Keratinocyte (primary cell): ENCODE measurements at regions not wholly inside any gene's neighbourhood (a gene's known extent, or its start where the extent isn't known, plus 50 kb on each side); places are given as distances from the start of the nearest gene placed in this dataset.

Experiments used
- DNase-seq: peaks from one replicate; pipeline ENCODE4 v3.0.0-alpha.2; 2011; ENCODE audit warnings: low read depth, missing footprints, low spot score
- FAIRE-seq: peaks from 2 replicates; lab custom pipeline; 2011; peaks lifted over from hg19 to GRCh38; lab: Jason Lieb, UNC
- H2AFZ ChIP-seq: 2 replicates; pipeline ENCODE4 v1.6.0; 2012; ENCODE audit warnings: low read length, control low read depth, inconsistent platforms; ENCODE audit not compliant: control insufficient read depth
- H3K27ac ChIP-seq: 2 replicates; pipeline ENCODE4 v1.5.1; 2011; ENCODE audit warnings: low read length; ENCODE audit not compliant: control insufficient read depth, insufficient read depth
- H3K27me3 ChIP-seq: 3 replicates; pipeline ENCODE4 v1.6.0; 2011; ENCODE audit warnings: low read length; ENCODE audit not compliant: control insufficient read depth, insufficient read depth; ENCODE audit errors: extremely low read depth
- H3K36me3 ChIP-seq, 2 experiments: 2 replicates in 1 of 2; 3 replicates in 1 of 2; pipeline ENCODE4 v1.5.1; 2011; ENCODE audit warnings: low read length in 2 of 2, mild to moderate bottlenecking in 1 of 2; ENCODE audit not compliant: control insufficient read depth in 2 of 2, insufficient read depth in 2 of 2; ENCODE audit errors: extremely low read depth in 1 of 2
- H3K4me1 ChIP-seq: 3 replicates; pipeline ENCODE4 v1.5.1; 2011; ENCODE audit warnings: low read length; ENCODE audit not compliant: control insufficient read depth, insufficient read depth; ENCODE audit errors: extremely low read depth
- H3K4me2 ChIP-seq: 3 replicates; pipeline ENCODE4 v1.6.0; 2011; ENCODE audit warnings: low read depth, low read length; ENCODE audit not compliant: control insufficient read depth, insufficient read depth; ENCODE audit errors: extremely low read depth
- H3K4me3 ChIP-seq, 3 experiments: fragments of 200-600 bp in 1 of 3; sonication (generic) in 1 of 3; 2 replicates in 2 of 3; 3 replicates in 1 of 3; pipeline ENCODE4 v1.5.1; 2011 to 2016; ENCODE audit warnings: low read length in 3 of 3, mild to moderate bottlenecking in 3 of 3, control low read depth in 2 of 3, inconsistent platforms in 1 of 3, low read depth in 1 of 3, mixed read lengths in 1 of 3, mixed run types in 1 of 3, moderate library complexity in 1 of 3; ENCODE audit not compliant: control insufficient read depth in 2 of 3, insufficient read depth in 2 of 3; ENCODE audit errors: extremely low read depth in 1 of 3
- H3K79me2 ChIP-seq: 2 replicates; pipeline ENCODE4 v1.6.0; 2012; ENCODE audit warnings: low read length; ENCODE audit not compliant: control insufficient read depth, insufficient read depth
- H3K9ac ChIP-seq: 3 replicates; pipeline ENCODE4 v1.6.0; 2011; ENCODE audit warnings: low read length; ENCODE audit not compliant: control insufficient read depth, insufficient read depth; ENCODE audit errors: extremely low read depth
- H3K9me1 ChIP-seq: 3 replicates; pipeline ENCODE4 v1.6.0; 2011; ENCODE audit warnings: low read length; ENCODE audit not compliant: control insufficient read depth, insufficient read depth; ENCODE audit errors: extremely low read depth
- H3K9me3 ChIP-seq: 2 replicates; pipeline ENCODE4 v1.5.1; 2012; ENCODE audit warnings: low read depth, low read length; ENCODE audit not compliant: control insufficient read depth
- H4K20me1 ChIP-seq: 3 replicates; pipeline ENCODE4 v1.6.0; 2011; ENCODE audit warnings: low read length; ENCODE audit not compliant: control insufficient read depth, insufficient read depth; ENCODE audit errors: extremely low read depth
- EZH2 ChIP-seq: IDR thresholded peaks from one replicate; pipeline ENCODE4 v1.6.1; 2012; ENCODE audit warnings: inconsistent platforms, mild to moderate bottlenecking, low read length, moderate library complexity
- dilution Hi-C: fragments of 300-500 bp; cut with MboI; formaldehyde crosslinking; loops from one replicate; pipeline ENCODE4 v1.7.0; 2020; ENCODE audit warnings: low sequenced_read_pairs; ENCODE audit not compliant: extremely low pct_ligation_motif_present
- TF ChIP-seq, protein P1 (sequence below), 3 experiments: IDR thresholded peaks in 1 of 3; conservative IDR thresholded peaks in 1 of 3; optimal IDR thresholded peaks in 1 of 3; 2 replicates in 2 of 3; 3 replicates in 1 of 3; pipeline versions ENCODE3 to v1.5.1; 2011; ENCODE audit warnings: low read length in 3 of 3, mild to moderate bottlenecking in 3 of 3, moderate library complexity in 2 of 3, control low read depth in 1 of 3, inconsistent platforms in 1 of 3; ENCODE audit not compliant: insufficient read depth in 2 of 3; ENCODE audit errors: extremely low read depth in 1 of 3

- no peak overlapping the region for H3K27ac ChIP-seq
- no peaks in the 10 kb centered on the region for H3K27me3 ChIP-seq
- no peaks in the 10 kb centered on the region for H3K79me2 ChIP-seq
- H3K9me3 ChIP-seq: no peaks in the 10 kb centered on the region
- dilution Hi-C loops: no loop called here
- peaks cover 7% of the 10 kb centered on the region for H3K4me1 ChIP-seq
- FAIRE-seq (peak; percentile 49), DNase-seq (no peak)
- H3K4me2 ChIP-seq: no peak overlapping the region
- H3K4me3 ChIP-seq: no peak overlapping the region
- no peaks in the 10 kb centered on the region for H3K9me1 ChIP-seq
- no peaks in the 10 kb centered on the region for H4K20me1 ChIP-seq
- TF ChIP-seq, protein P1, sequence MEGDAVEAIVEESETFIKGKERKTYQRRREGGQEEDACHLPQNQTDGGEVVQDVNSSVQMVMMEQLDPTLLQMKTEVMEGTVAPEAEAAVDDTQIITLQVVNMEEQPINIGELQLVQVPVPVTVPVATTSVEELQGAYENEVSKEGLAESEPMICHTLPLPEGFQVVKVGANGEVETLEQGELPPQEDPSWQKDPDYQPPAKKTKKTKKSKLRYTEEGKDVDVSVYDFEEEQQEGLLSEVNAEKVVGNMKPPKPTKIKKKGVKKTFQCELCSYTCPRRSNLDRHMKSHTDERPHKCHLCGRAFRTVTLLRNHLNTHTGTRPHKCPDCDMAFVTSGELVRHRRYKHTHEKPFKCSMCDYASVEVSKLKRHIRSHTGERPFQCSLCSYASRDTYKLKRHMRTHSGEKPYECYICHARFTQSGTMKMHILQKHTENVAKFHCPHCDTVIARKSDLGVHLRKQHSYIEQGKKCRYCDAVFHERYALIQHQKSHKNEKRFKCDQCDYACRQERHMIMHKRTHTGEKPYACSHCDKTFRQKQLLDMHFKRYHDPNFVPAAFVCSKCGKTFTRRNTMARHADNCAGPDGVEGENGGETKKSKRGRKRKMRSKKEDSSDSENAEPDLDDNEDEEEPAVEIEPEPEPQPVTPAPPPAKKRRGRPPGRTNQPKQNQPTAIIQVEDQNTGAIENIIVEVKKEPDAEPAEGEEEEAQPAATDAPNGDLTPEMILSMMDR (optimal IDR thresholded peaks at IDR 0.05 in 1 of 3, IDR thresholded peaks at IDR 0.05 in 1 of 3, conservative IDR thresholded peaks at IDR 0.05 in 1 of 3; ENCODE audit: extremely low read depth in 1 of 3, insufficient read depth in 2 of 3, low read length in 3 of 3): no peak
- no peak for TF ChIP-seq EZH2
- H2AFZ ChIP-seq: no peak overlapping the region
- no peaks in the 10 kb centered on the region for H3K36me3 ChIP-seq
- H3K9ac ChIP-seq: no peak overlapping the region
Observed at GRCh38 chr3:35944926-35945710, 305.8 kb downstream of the ARPP21 start.

DNA sequence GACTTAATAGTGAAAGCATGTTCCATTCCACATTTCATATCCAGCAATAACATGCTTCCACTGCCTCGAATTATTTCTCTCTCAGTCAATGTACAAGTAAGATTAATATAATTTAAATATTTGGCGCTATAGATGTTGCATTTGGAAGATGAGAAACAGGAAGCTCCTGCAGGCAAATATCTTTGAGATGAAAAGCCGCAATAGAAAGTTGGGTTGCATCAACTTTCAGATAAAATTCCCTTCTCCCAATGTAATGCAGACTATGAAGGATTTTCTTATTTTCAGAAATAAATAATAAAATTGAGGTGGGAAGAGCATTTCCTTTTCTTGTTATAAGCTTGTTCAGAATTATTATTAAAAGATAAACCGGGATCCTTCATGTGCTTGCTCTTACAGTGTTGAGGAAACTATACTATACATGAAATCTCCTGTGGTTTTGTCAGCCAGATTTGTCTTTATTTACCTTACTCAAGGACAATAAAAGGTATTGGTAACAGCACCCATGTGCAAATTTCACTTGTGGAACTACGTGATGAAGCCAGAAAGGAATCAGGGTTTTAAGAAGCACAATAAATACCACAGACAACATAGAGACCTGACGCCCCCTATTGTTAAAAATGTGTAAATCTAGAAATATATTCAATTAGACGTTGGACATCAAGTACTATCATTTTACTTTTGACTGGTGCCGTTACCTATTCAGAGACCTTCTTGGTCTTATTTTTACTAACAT lies 307.0 kb downstream of the ARPP21 start:
- H3K9ac ChIP-seq: no peak overlapping the region
- no peaks in the 10 kb centered on the region for H3K79me2 ChIP-seq
- no peak for DNase-seq

More for the DNA sequence above, 307.0 kb downstream of the ARPP21 start:
- H3K9me3 ChIP-seq: no peaks in the 10 kb centered on the region
- no peaks in the 10 kb centered on the region for H3K9me1 ChIP-seq
- no peak for FAIRE-seq
- no peaks in the 10 kb centered on the region for H3K36me3 ChIP-seq
- no peak overlapping the region for H3K27ac ChIP-seq
- peaks cover 7% of the 10 kb centered on the region for H3K4me1 ChIP-seq
- TF ChIP-seq, protein P1 (optimal IDR thresholded peaks at IDR 0.05 in 1 of 3, IDR thresholded peaks at IDR 0.05 in 1 of 3, conservative IDR thresholded peaks at IDR 0.05 in 1 of 3; ENCODE audit: extremely low read depth in 1 of 3, insufficient read depth in 2 of 3, low read length in 3 of 3): peak in 2 of 3 experiments; percentile 15 to 26
- TF ChIP-seq EZH2: no peak
- H3K4me3 ChIP-seq: no peak overlapping the region
- dilution Hi-C loops: no loop called here
- no peak overlapping the region for H2AFZ ChIP-seq
- peak overlapping the region; percentile 47 for H3K4me2 ChIP-seq
- H4K20me1 ChIP-seq: no peaks in the 10 kb centered on the region
- no peaks in the 10 kb centered on the region for H3K27me3 ChIP-seq
